ENCODE measurements at regions not wholly inside any gene's neighbourhood (a gene's known extent, or its start where the extent isn't known, plus 50 kb on each side); places are given as distances from the start of the nearest gene placed in this dataset.

DNA sequence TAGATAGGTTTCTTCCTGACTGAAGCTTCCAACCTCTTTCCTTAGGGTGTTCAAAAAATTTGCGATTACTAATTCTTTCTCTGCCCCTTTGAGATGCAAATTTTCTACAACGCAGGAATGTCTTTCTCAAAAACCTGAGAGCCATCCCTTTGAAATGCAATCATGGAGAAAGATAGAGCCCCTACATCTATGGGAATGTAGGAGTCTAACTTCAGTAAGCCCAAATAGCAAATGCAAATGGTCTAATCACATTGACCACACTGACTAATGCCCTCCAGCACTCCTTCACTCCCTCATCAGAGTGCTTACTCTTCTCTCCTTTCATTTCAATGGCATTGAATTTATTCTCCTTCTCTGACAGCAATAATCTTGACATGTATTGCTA, 107.1 kb downstream of the SLC6A15 start:
- H2BK120ac ChIP-seq (ENCODE audit: low read depth, low read length): no peak overlapping the region
- no peak overlapping the region for H3K56ac ChIP-seq (ENCODE audit: extremely low read depth, insufficient read depth, low read length)
- H2BK20ac ChIP-seq (ENCODE audit: low read depth, low read length): no peak overlapping the region
- ChIA-PET POLR2A (ENCODE audit: unreplicated experiment) (no interaction called here), CTCF (no interaction called here)
- no TSS peak for BruUV-seq (replicated peaks)
- ATAC-seq (ENCODE audit: low read depth) (no peak), DNase-seq (no peak)
- no peak overlapping the region for H2AFZ ChIP-seq (replicated peaks; ENCODE audit: low read length, poor library complexity)
- no peak overlapping the region for H3K4me2 ChIP-seq (ENCODE audit: low read depth, low read length)
- no peaks in the 10 kb centered on the region for H3K9me1 ChIP-seq (ENCODE audit: insufficient read depth, low read length)
- no peak for TF ChIP-seq BHLHE40 (IDR thresholded peaks at IDR 0.05; ENCODE audit: low read depth, low read length)
- TF ChIP-seq RCOR1 (IDR thresholded peaks at IDR 0.05; ENCODE audit: insufficient replicate concordance, low read length): no peak
- no peak for TF ChIP-seq FOS (IDR thresholded peaks at IDR 0.05; ENCODE audit: low read depth, low read length)
- no peak for TF ChIP-seq POLR2A (IDR thresholded peaks at IDR 0.05; ENCODE audit: low read depth, low read length)
- H2AK9ac ChIP-seq (replicated peaks; ENCODE audit: low read depth, low read length, poor library complexity): no peak overlapping the region
- H3K79me1 ChIP-seq (ENCODE audit: low read depth in 1 of 2, low read length in 2 of 2): no peaks in the 10 kb centered on the region
- intact Hi-C loops (cut with micrococcal nuclease) (no loop called here), in situ Hi-C loops (cut with MboI; ENCODE audit: low sequenced_read_pairs) (no loop called here), dilution Hi-C loops (cut with HindIII; ENCODE audit: low sequenced_read_pairs, unreplicated experiment) (no loop called here)
- no peak overlapping the region for H3K4ac ChIP-seq (ENCODE audit: low read depth, low read length)
- no peak overlapping the region for H3K4me3 ChIP-seq (ENCODE audit: insufficient read depth, low read depth, low read length)
- no peak overlapping the region for H4K91ac ChIP-seq (ENCODE audit: insufficient read depth, low read depth, low read length)
- H2BK5ac ChIP-seq (ENCODE audit: low read depth, low read length, poor library complexity, severe bottlenecking): no peak overlapping the region
- no peaks in the 10 kb centered on the region for H3K9me3 ChIP-seq (ENCODE audit: control insufficient read depth, insufficient read depth, low read length)
- WGBS, 2 experiments (ENCODE audit: extremely low coverage in 2 of 2, insufficient read length in 1 of 2): 60% methylated on average over 1 of the region's 2 CpGs; no CpG with 5 or more reads in 1 of the 2 experiments
- no peaks in the 10 kb centered on the region for H3K27me3 ChIP-seq (ENCODE audit: control insufficient read depth, insufficient read depth, low read length)
- no peaks in the 10 kb centered on the region for H3K4me1 ChIP-seq (ENCODE audit: control insufficient read depth, insufficient read depth, low read length)
- no peak overlapping the region for H2AK5ac ChIP-seq (ENCODE audit: low read depth, low read length)
- no peak overlapping the region for H4K8ac ChIP-seq (ENCODE audit: low read depth in 2 of 2, low read length in 2 of 2)
- H3K23ac ChIP-seq (ENCODE audit: low read depth, low read length): no peak overlapping the region
- H4K20me1 ChIP-seq (ENCODE audit: insufficient read depth, low read length): no peaks in the 10 kb centered on the region
- no peaks in the 10 kb centered on the region for H3K36me3 ChIP-seq (ENCODE audit: control insufficient read depth, insufficient read depth, low read length)
- H3K9ac ChIP-seq (ENCODE audit: low read depth, low read length): no peak overlapping the region
- H3K27ac ChIP-seq (ENCODE audit: insufficient read depth, low read length): no peak overlapping the region
- H3K14ac ChIP-seq (replicated peaks; ENCODE audit: low read depth, low read length): no peak overlapping the region
- no peak overlapping the region for H4K5ac ChIP-seq (ENCODE audit: low read depth, low read length)
- no peak overlapping the region for H3K18ac ChIP-seq (ENCODE audit: low read depth, low read length)
- H2BK15ac ChIP-seq (ENCODE audit: low read depth, low read length): no peak overlapping the region

All from IMR-90 (cell line).